ENCODE measurements at regions not wholly inside any gene's neighbourhood (a gene's known extent, or its start where the extent isn't known, plus 50 kb on each side); places are given as distances from the start of the nearest gene placed in this dataset.

DNA sequence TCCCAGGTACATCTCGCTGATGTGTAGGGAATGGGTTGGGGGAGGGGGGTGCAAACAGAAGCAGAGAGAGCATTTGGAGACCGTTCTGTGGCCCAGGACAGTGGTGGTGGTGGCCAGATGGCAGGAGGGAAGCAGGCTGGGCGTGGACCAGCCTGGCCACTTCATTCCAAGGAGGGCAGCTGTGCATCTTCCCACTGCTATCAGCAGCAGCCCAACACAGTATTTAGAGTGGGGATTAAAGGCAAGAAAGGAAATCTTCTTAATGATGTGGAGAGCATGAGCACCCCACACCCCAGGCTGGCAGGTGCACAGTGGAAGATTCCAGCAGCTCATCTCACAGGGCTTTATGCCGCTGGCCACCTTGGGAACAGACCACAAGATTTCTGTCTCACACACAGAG lies 198.7 kb downstream of the NPHP4 start:
- no peak for TF ChIP-seq CTCF (IDR thresholded peaks at IDR 0.05)
- TF ChIP-seq POLR2A (IDR thresholded peaks at IDR 0.05): no peak

Measured in lower leg skin (tissue), 3 donors.